Chondrocyte (in vitro differentiated cells): ENCODE measurements at regions not wholly inside any gene's neighbourhood (a gene's known extent, or its start where the extent isn't known, plus 50 kb on each side); places are given as distances from the start of the nearest gene placed in this dataset.

Experiments used
- DNase-seq: peaks from one replicate; pipeline ENCODE4 v3.0.0; 2021; ENCODE audit warnings: mixed read lengths, low spot score
- H3K27ac Mint-ChIP-seq: one replicate; pipeline ENCODE4 v1.8.0; 2021; ENCODE audit warnings: mild to moderate bottlenecking, moderate library complexity, mixed read lengths; ENCODE audit not compliant: unreplicated experiment
- H3K27me3 Mint-ChIP-seq: 2 replicates; pipeline ENCODE4 v1.8.0; 2021; ENCODE audit warnings: low read depth, mixed read lengths
- H3K36me3 Mint-ChIP-seq: 2 replicates; pipeline ENCODE4 v1.8.0; 2021; ENCODE audit warnings: low read depth, mixed read lengths
- H3K4me1 Mint-ChIP-seq: 2 replicates; pipeline ENCODE4 v1.8.0; 2021; ENCODE audit warnings: low read depth, mild to moderate bottlenecking, mixed read lengths
- H3K4me3 Mint-ChIP-seq: one replicate; pipeline ENCODE4 v1.8.0; 2021; ENCODE audit warnings: mild to moderate bottlenecking, moderate library complexity, mixed read lengths; ENCODE audit not compliant: unreplicated experiment
- H3K9me3 Mint-ChIP-seq: 2 replicates; pipeline ENCODE4 v1.8.0; 2021; ENCODE audit warnings: low read depth, mixed read lengths
- CTCF ChIP-seq: fragments of 200-600 bp; sonication (generic); IDR thresholded peaks from 2 replicates; pipeline ENCODE4 v1.5.0; 2021; ENCODE audit warnings: antibody characterized with exemption, mild to moderate bottlenecking, moderate library complexity

- TF ChIP-seq CTCF: no peak
- peaks cover 14% of the 10 kb centered on the region for H3K4me1 Mint-ChIP-seq
- no peak for DNase-seq
- H3K27me3 Mint-ChIP-seq: peaks cover 2% of the 10 kb centered on the region
- H3K9me3 Mint-ChIP-seq: no peaks in the 10 kb centered on the region
- H3K27ac Mint-ChIP-seq: no peak overlapping the region
- H3K36me3 Mint-ChIP-seq: peaks cover 2% of the 10 kb centered on the region
- H3K4me3 Mint-ChIP-seq: no peak overlapping the region
Measured at GRCh38 chr3:178967177-178967532, 104.5 kb downstream of the ZMAT3 start.

GRCh38 chr3:178966299-178967176 lies 105.1 kb downstream of the ZMAT3 start:
- no peak overlapping the region for H3K4me3 Mint-ChIP-seq
- peaks cover 2% of the 10 kb centered on the region for H3K27me3 Mint-ChIP-seq
- H3K36me3 Mint-ChIP-seq: peaks cover 2% of the 10 kb centered on the region
- H3K4me1 Mint-ChIP-seq: peaks cover 14% of the 10 kb centered on the region
- no peak for DNase-seq
- no peaks in the 10 kb centered on the region for H3K9me3 Mint-ChIP-seq
- no peak overlapping the region for H3K27ac Mint-ChIP-seq
- TF ChIP-seq CTCF: peak; percentile 97

GRCh38 chr3:178964551-178964950 lies 107.1 kb downstream of the ZMAT3 start:
- Mint-ChIP-seq H3K4me3 (no peak overlapping the region), H3K27me3 (peaks cover 2% of the 10 kb centered on the region), H3K36me3 (peaks cover 4% of the 10 kb centered on the region), H3K27ac (no peak overlapping the region), H3K9me3 (no peaks in the 10 kb centered on the region), H3K4me1 (peaks cover 18% of the 10 kb centered on the region)
- no peak for TF ChIP-seq CTCF
- DNase-seq: no peak

GRCh38 chr3:178960918-178961317 lies 110.7 kb downstream of the ZMAT3 start:
- Mint-ChIP-seq H3K27me3 (peaks cover 2% of the 10 kb centered on the region), H3K4me3 (no peak overlapping the region), H3K27ac (no peak overlapping the region), H3K4me1 (peaks cover 4% of the 10 kb centered on the region), H3K9me3 (no peaks in the 10 kb centered on the region), H3K36me3 (peaks cover 7% of the 10 kb centered on the region)
- TF ChIP-seq CTCF: no peak
- DNase-seq: no peak

- H3K4me1 Mint-ChIP-seq: peaks cover 4% of the 10 kb centered on the region
- peaks cover 2% of the 10 kb centered on the region for H3K27me3 Mint-ChIP-seq
- no peak for DNase-seq
- no peak overlapping the region for H3K27ac Mint-ChIP-seq
- no peaks in the 10 kb centered on the region for H3K9me3 Mint-ChIP-seq
- no peak overlapping the region for H3K4me3 Mint-ChIP-seq
- H3K36me3 Mint-ChIP-seq: peaks cover 7% of the 10 kb centered on the region
- no peak for TF ChIP-seq CTCF
Measured at GRCh38 chr3:178960181-178960580, 111.4 kb downstream of the ZMAT3 start.
